K562 (cell line): ENCODE measurements at regions not wholly inside any gene's neighbourhood (a gene's known extent, or its start where the extent isn't known, plus 50 kb on each side); places are given as distances from the start of the nearest gene placed in this dataset.

Experiments
- DPF2 ChIP-seq: fragments of 450-650 bp; IDR thresholded peaks from 2 replicates; pipeline ENCODE4 v1.6.1; 2016
- FOXM1 ChIP-seq, 2 experiments: fragments of 450-650 bp in 1 of 2; sonication (generic) in 1 of 2; formaldehyde crosslinking in 1 of 2; IDR thresholded peaks; 2 replicates each; pipeline versions ENCODE4 v1.6.1 to v1.9.0; 2017 to 2022; ENCODE audit warnings: low read depth in 2 of 2, mild to moderate bottlenecking in 2 of 2, missing genetic modification reagents in 1 of 2, moderate library complexity in 1 of 2
- JUNB ChIP-seq: fragments of 450-650 bp; formaldehyde crosslinking; conservative IDR thresholded peaks from 2 replicates; pipeline ENCODE4 v1.4.0; 2020; ENCODE audit warnings: mild to moderate bottlenecking
- MXI1 ChIP-seq: IDR thresholded peaks from 2 replicates; pipeline ENCODE4 v1.6.1; 2011; ENCODE audit warnings: low read depth, mild to moderate bottlenecking, improper control_type of control experiment, low read length
- PTTG1 ChIP-seq: fragments of 450-650 bp; IDR thresholded peaks from 2 replicates; pipeline ENCODE4 v1.6.1; 2016; ENCODE audit warnings: low read depth, mild to moderate bottlenecking, missing genetic modification characterization, missing compliant biosample characterization
- RBM14 ChIP-seq: fragments of 200-400 bp; formaldehyde crosslinking; IDR thresholded peaks from 2 replicates; pipeline ENCODE4 v1.6.1; 2018; ENCODE audit warnings: low read depth, mild to moderate bottlenecking, low read length, moderate library complexity, borderline replicate concordance; ENCODE audit not compliant: insufficient read depth
- RBM15 ChIP-seq: fragments of 200-400 bp; formaldehyde crosslinking; IDR thresholded peaks from 2 replicates; pipeline ENCODE4 v1.6.1; 2018; ENCODE audit warnings: mild to moderate bottlenecking, low read length, moderate library complexity; ENCODE audit not compliant: insufficient read depth
- SLC30A9 ChIP-seq: fragments of 250-450 bp; sonication (Bioruptor Pico); IDR thresholded peaks from 2 replicates; pipeline ENCODE4 v1.8.0; 2022; ENCODE audit warnings: mild to moderate bottlenecking, moderate library complexity
- THRAP3 ChIP-seq: fragments of 450-650 bp; IDR thresholded peaks from 2 replicates; pipeline ENCODE4 v1.6.1; 2016; ENCODE audit warnings: mild to moderate bottlenecking, inconsistent platforms, borderline replicate concordance
- XRCC4 ChIP-seq: IDR thresholded peaks from one replicate; pipeline ENCODE4 v1.6.1; 2011; ENCODE audit not compliant: insufficient read depth, insufficient read length; ENCODE audit errors: extremely low read depth
- YBX1 ChIP-seq: fragments of 450-650 bp; IDR thresholded peaks from 2 replicates; pipeline ENCODE4 v1.7.1; 2016; ENCODE audit warnings: mild to moderate bottlenecking
- ZNF764 ChIP-seq: fragments of 250-450 bp; sonication (Bioruptor Pico); IDR thresholded peaks from 2 replicates; pipeline ENCODE4 v1.4.0; 2020; ENCODE audit warnings: low read depth, mild to moderate bottlenecking, moderate library complexity
- TF ChIP-seq, protein P1 (sequence below): fragments of 200-400 bp; formaldehyde crosslinking; IDR thresholded peaks from 2 replicates; pipeline ENCODE4 v1.6.1; 2017; ENCODE audit warnings: mild to moderate bottlenecking, low read depth, low read length, moderate library complexity
- TF ChIP-seq, protein P2 (sequence below), 2 experiments: fragments of 450-650 bp; IDR thresholded peaks; 2 replicates each; pipeline ENCODE4 v1.6.1; 2016
- TF ChIP-seq, protein P3 (sequence below): fragments of 250-450 bp; sonication (Bioruptor Pico); IDR thresholded peaks from 2 replicates; pipeline ENCODE4 v1.4.0; 2020; ENCODE audit warnings: mild to moderate bottlenecking
- TF ChIP-seq, protein P4 (sequence below), 2 experiments: IDR thresholded peaks; 2 replicates each; pipeline ENCODE4 v1.6.1; 2011; ENCODE audit warnings: borderline replicate concordance in 1 of 2, control low read depth in 1 of 2, low read depth in 1 of 2, low read length in 1 of 2, mild to moderate bottlenecking in 1 of 2, mixed read lengths in 1 of 2, moderate library complexity in 1 of 2; ENCODE audit not compliant: insufficient read depth in 1 of 2, insufficient read length in 1 of 2, poor library complexity in 1 of 2, severe bottlenecking in 1 of 2; ENCODE audit errors: extremely low read depth in 1 of 2

DNA sequence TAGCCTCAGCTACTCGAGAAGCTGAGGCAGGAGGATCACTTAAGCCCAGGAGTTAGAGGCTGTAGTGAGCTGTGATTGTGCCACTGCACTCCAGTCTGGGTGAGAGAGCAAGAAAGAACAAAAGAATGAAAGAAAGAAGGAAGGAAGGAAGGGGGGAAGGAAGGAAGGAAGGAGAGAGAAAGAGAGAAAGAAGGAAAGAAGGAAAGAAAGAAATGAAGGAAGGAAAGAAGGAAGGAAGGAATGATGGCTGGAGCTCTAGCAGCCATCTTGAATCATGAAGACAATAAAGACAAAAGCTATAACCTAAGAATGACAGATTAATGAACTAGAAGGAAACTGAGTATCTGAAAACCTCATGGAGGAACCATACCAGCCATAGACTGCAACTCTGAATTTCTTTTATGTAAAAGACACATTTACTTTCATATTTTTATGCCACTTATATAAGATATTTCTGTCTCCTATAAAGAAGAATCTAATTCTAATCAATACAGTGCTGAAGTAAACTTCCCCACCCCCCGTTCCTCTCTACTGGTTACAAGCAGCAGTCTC is 522.3 kb upstream of the JARID2 start (continued):
- no peak for TF ChIP-seq SLC30A9 (CRISPR knock-in tag)
- TF ChIP-seq JUNB (CRISPR knock-in tag): no peak
- TF ChIP-seq, protein P1, sequence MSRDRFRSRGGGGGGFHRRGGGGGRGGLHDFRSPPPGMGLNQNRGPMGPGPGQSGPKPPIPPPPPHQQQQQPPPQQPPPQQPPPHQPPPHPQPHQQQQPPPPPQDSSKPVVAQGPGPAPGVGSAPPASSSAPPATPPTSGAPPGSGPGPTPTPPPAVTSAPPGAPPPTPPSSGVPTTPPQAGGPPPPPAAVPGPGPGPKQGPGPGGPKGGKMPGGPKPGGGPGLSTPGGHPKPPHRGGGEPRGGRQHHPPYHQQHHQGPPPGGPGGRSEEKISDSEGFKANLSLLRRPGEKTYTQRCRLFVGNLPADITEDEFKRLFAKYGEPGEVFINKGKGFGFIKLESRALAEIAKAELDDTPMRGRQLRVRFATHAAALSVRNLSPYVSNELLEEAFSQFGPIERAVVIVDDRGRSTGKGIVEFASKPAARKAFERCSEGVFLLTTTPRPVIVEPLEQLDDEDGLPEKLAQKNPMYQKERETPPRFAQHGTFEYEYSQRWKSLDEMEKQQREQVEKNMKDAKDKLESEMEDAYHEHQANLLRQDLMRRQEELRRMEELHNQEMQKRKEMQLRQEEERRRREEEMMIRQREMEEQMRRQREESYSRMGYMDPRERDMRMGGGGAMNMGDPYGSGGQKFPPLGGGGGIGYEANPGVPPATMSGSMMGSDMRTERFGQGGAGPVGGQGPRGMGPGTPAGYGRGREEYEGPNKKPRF: no peak
- TF ChIP-seq, protein P2, sequence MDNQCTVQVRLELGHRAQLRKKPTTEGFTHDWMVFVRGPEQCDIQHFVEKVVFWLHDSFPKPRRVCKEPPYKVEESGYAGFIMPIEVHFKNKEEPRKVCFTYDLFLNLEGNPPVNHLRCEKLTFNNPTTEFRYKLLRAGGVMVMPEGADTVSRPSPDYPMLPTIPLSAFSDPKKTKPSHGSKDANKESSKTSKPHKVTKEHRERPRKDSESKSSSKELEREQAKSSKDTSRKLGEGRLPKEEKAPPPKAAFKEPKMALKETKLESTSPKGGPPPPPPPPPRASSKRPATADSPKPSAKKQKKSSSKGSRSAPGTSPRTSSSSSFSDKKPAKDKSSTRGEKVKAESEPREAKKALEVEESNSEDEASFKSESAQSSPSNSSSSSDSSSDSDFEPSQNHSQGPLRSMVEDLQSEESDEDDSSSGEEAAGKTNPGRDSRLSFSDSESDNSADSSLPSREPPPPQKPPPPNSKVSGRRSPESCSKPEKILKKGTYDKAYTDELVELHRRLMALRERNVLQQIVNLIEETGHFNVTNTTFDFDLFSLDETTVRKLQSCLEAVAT (IDR thresholded peaks at IDR 0.05): 0 out of 4 replicates have a peak, but pooled peaks of 1 of the 2 experiments have one; percentile 65
- TF ChIP-seq THRAP3: peak; percentile 29; the same call in 1 of the 2 replicates
- no peak for TF ChIP-seq DPF2
- no peak for TF ChIP-seq YBX1
- TF ChIP-seq XRCC4: no peak
- TF ChIP-seq RBM14: no peak
- no peak for TF ChIP-seq ZNF764 (CRISPR knock-in tag)
- TF ChIP-seq, protein P3, sequence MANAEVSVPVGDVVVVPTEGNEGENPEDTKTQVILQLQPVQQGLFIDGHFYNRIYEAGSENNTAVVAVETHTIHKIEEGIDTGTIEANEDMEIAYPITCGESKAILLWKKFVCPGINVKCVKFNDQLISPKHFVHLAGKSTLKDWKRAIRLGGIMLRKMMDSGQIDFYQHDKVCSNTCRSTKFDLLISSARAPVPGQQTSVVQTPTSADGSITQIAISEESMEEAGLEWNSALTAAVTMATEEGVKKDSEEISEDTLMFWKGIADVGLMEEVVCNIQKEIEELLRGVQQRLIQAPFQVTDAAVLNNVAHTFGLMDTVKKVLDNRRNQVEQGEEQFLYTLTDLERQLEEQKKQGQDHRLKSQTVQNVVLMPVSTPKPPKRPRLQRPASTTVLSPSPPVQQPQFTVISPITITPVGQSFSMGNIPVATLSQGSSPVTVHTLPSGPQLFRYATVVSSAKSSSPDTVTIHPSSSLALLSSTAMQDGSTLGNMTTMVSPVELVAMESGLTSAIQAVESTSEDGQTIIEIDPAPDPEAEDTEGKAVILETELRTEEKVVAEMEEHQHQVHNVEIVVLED (CRISPR knock-in tag): no peak
- no peak for TF ChIP-seq PTTG1 (tag)
- no peak for TF ChIP-seq FOXM1 (IDR thresholded peaks at IDR 0.05; ENCODE audit: low read depth)
- no peak for TF ChIP-seq FOXM1 (CRISPR knock-in tag; IDR thresholded peaks at IDR 0.05; ENCODE audit: low read depth)
- no peak for TF ChIP-seq MXI1
- no peak for TF ChIP-seq RBM15
- TF ChIP-seq, protein P4, sequence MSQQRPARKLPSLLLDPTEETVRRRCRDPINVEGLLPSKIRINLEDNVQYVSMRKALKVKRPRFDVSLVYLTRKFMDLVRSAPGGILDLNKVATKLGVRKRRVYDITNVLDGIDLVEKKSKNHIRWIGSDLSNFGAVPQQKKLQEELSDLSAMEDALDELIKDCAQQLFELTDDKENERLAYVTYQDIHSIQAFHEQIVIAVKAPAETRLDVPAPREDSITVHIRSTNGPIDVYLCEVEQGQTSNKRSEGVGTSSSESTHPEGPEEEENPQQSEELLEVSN (IDR thresholded peaks at IDR 0.05; ENCODE audit: borderline replicate concordance in 1 of 2, extremely low read depth in 1 of 2, insufficient read depth in 1 of 2, insufficient read length in 1 of 2, low read depth in 1 of 2, low read length in 1 of 2, poor library complexity in 1 of 2, severe bottlenecking in 1 of 2): no peak
